Stimulated activated CD4-positive, alpha-beta T cell treated with anti-CD3 and anti-CD28 coated beads, Interleukin-12 subunit alpha, Interleukin-12 subunit beta, amount 100 ng/mL, for 24 hours (primary cell): ENCODE measurements at regions not wholly inside any gene's neighbourhood (a gene's known extent, or its start where the extent isn't known, plus 50 kb on each side); places are given as distances from the start of the nearest gene placed in this dataset.

ENCODE experiments used
- DNase-seq, 2 experiments: peaks; one replicate each; pipeline ENCODE4 v3.0.0-alpha.2; 2020; ENCODE audit warnings: low read depth in 2 of 2

GRCh38 chr13:22091222-22091970 is 420.5 kb downstream of the FGF9 start:
- DNase-seq, result no peak

- no peak for DNase-seq
Observed at GRCh38 chr13:22091971-22092300, 421.1 kb downstream of the FGF9 start.

- no peak for DNase-seq
Observed at GRCh38 chr13:22092791-22093560, 422.1 kb downstream of the FGF9 start.

- DNase-seq, result no peak
Observed at GRCh38 chr13:22095794-22096193, 424.9 kb downstream of the FGF9 start.

GRCh38 chr13:22099585-22099984 is 428.7 kb downstream of the FGF9 start:
- DNase-seq, result no peak

- no peak for DNase-seq
Observed at GRCh38 chr13:22102271-22102670, 431.4 kb downstream of the FGF9 start.

- no peak for DNase-seq
Observed at GRCh38 chr13:22103046-22104027, 432.5 kb downstream of the FGF9 start.

- DNase-seq, result no peak
Observed at GRCh38 chr13:22106058-22106457, 435.2 kb downstream of the FGF9 start.

GRCh38 chr13:22107549-22107948 is 436.7 kb downstream of the FGF9 start:
- no peak for DNase-seq

GRCh38 chr13:22108283-22108942 is 437.5 kb downstream of the FGF9 start:
- no peak for DNase-seq

- DNase-seq, result no peak
Observed at GRCh38 chr13:22108979-22109378, 438.1 kb downstream of the FGF9 start.

GRCh38 chr13:22110368-22110767 is 439.5 kb downstream of the FGF9 start:
- DNase-seq, result no peak

- no peak for DNase-seq
Observed at GRCh38 chr13:22111152-22111783, 440.4 kb downstream of the FGF9 start.

- DNase-seq, result no peak
Observed at GRCh38 chr13:22111961-22112360, 441.1 kb downstream of the FGF9 start.

- no peak for DNase-seq
Observed at GRCh38 chr13:22112956-22113745, 442.3 kb downstream of the FGF9 start.

GRCh38 chr13:22114630-22115311 is 443.9 kb downstream of the FGF9 start:
- DNase-seq, result no peak

GRCh38 chr13:22118158-22118557 is 447.3 kb downstream of the FGF9 start:
- DNase-seq, result no peak

- no peak for DNase-seq
Observed at GRCh38 chr13:22120646-22121045, 449.8 kb downstream of the FGF9 start.

GRCh38 chr13:22121146-22121739 is 450.4 kb downstream of the FGF9 start:
- DNase-seq, result no peak
